Heart right ventricle (tissue), 16 donors: ENCODE measurements at regions not wholly inside any gene's neighbourhood (a gene's known extent, or its start where the extent isn't known, plus 50 kb on each side); places are given as distances from the start of the nearest gene placed in this dataset.

Experiments
- ATAC-seq, 8 donors: fragments of 200-7000 bp; cut with Tn5 transposase; one replicate each; pipeline ENCODE4 v1.9.1; 2020; ENCODE audit warnings: mild to moderate bottlenecking in 8 of 8, moderate library complexity in 8 of 8, moderate number of reproducible peaks in 1 of 8
- DNase-seq, 2 donors: peaks; one replicate each; pipeline ENCODE4 v3.0.0-alpha.2; 2020
- H3K27ac ChIP-seq, 10 donors: fragments of 200-600 bp; sonication (generic) in 2 of 10; one replicate each; pipeline versions ENCODE4 v1.5.0 to v1.8.0; 2020 to 2022; ENCODE audit warnings: mild to moderate bottlenecking in 3 of 10
- H3K27me3 ChIP-seq, 7 donors: fragments of 200-600 bp; one replicate each; pipeline ENCODE4 v1.8.0; 2021 to 2022; ENCODE audit warnings: mild to moderate bottlenecking in 2 of 7
- H3K36me3 ChIP-seq, 9 donors: fragments of 200-600 bp; sonication (generic) in 1 of 9; one replicate each; pipeline versions ENCODE4 v1.5.0 to v1.8.0; 2020 to 2022; ENCODE audit warnings: mild to moderate bottlenecking in 2 of 9
- H3K4me1 ChIP-seq, 9 donors: fragments of 200-600 bp; sonication (generic) in 1 of 9; one replicate each; pipeline versions ENCODE4 v1.5.0 to v1.8.0; 2020 to 2022; ENCODE audit warnings: mild to moderate bottlenecking in 4 of 9
- H3K4me3 ChIP-seq, 10 donors: fragments of 200-600 bp; sonication (generic) in 2 of 10; one replicate each; pipeline versions ENCODE4 v1.5.0 to v1.8.0; 2020 to 2022; ENCODE audit warnings: mild to moderate bottlenecking in 7 of 10, moderate library complexity in 2 of 10
- H3K9me3 ChIP-seq, 11 donors: fragments of 200-600 bp in 10 of 11; sonication (generic) in 2 of 11; one replicate each; pipeline versions ENCODE4 v1.5.0 to v1.8.0; 2013 to 2022; ENCODE audit warnings: mild to moderate bottlenecking in 2 of 11, control low read depth in 1 of 11, moderate library complexity in 1 of 11
- WGBS, 2 donors: extraction: QIAGEN DNeasy Blood & Tissue Kit; methylation state at CpG; one replicate each; pipeline ENCODE4 v1.1.7; 2013; ENCODE audit warnings: inconsistent platforms in 1 of 2; 5-methylcytosine and 5-hydroxymethylcytosine counted together
- intact Hi-C, 10 donors: fragments of 100-400 bp; cut with DNase I; formaldehyde crosslinking; loops; one replicate each; pipeline versions ENCODE4 v1.11.1 to v1.14.2; 2022
- TF ChIP-seq, protein P1 (sequence below), 9 donors: fragments of 200-600 bp; sonication (generic) in 2 of 9; IDR thresholded peaks; one replicate each; pipeline versions ENCODE4 v1.5.0 to v1.8.0; 2021 to 2022; ENCODE audit warnings: antibody characterized with exemption in 9 of 9, mild to moderate bottlenecking in 5 of 9, moderate library complexity in 1 of 9
- donor health status: Arrhythmogenic right ventricular cardiomyopathy.
- donor health status: ischemic (EF 13 %, LVEDD 7.1; RV severe dilation, severe dysfunction).
- donor health status: healthy with polysubstance abuse.
- donor health status: DM: no; HTN: yes; CAD: no.
- donor health status: DM: no; HTN: no; CAD: no.
- donor health status: ischemic (EF 25% LVEDD 6.9; RV normal size, moderate dysfunction).
- donor health status: ischemic (EF 25% LVEDD 5.7; RV mildly dilated, moderate dysfunction).
- donor health status: healthy.
- donor health status: DM: yes; HTN: yes; CAD: no.
- donor health status: Ischemic cardiomyopathy.
- donor health status: ischemic (EF 35%, LVEDD 5.7; RV mildly dilated, moderate dysfunction).
- donor health status: nonischemic (EF 11% LVEDD 7.7; RV severe dilation, severe dysfunction).
- donor health status: DM: yes; HTN: yes; CAD: no.
- donor health status: PGD.
- donor health status: ischemic (EF 29% LVEDD 5.4; RV normal size, mild dysfunction).
- donor health status: nonischemic (EF 23%, LVEDD 6.1; RV moderate dilation, normal function).

DNA sequence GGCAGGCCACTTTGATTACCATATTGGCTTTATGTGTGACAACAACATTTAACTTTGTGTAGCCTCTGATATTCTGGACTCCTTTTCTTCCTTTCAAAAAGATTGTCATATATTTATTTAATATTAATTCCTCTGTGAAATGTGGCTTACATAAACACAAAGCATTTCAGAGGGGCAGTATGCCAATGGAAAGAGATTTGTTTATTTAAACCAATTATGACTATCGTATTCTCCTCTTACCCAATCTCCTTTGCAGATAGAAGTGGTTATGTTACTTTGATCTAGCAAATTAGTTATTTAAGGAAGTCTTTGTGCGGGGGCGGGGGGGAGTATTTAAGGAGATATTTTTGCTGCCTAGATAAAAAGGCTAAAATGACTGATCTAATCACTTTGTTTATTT lies 573.7 kb upstream of the KIF2B start:
- TF ChIP-seq, protein P1, sequence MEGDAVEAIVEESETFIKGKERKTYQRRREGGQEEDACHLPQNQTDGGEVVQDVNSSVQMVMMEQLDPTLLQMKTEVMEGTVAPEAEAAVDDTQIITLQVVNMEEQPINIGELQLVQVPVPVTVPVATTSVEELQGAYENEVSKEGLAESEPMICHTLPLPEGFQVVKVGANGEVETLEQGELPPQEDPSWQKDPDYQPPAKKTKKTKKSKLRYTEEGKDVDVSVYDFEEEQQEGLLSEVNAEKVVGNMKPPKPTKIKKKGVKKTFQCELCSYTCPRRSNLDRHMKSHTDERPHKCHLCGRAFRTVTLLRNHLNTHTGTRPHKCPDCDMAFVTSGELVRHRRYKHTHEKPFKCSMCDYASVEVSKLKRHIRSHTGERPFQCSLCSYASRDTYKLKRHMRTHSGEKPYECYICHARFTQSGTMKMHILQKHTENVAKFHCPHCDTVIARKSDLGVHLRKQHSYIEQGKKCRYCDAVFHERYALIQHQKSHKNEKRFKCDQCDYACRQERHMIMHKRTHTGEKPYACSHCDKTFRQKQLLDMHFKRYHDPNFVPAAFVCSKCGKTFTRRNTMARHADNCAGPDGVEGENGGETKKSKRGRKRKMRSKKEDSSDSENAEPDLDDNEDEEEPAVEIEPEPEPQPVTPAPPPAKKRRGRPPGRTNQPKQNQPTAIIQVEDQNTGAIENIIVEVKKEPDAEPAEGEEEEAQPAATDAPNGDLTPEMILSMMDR (IDR thresholded peaks at IDR 0.05) = no peak
- ATAC-seq (no peak), DNase-seq (no peak)
- Histone ChIP-seq H3K9me3 (peaks cover 0 to 7% (median 0%) of the 10 kb centered on the region in 11 donors), H3K36me3 (no peaks in the 10 kb centered on the region), H3K4me1 (no peaks in the 10 kb centered on the region), H3K4me3 (no peak overlapping the region), H3K27me3 (no peaks in the 10 kb centered on the region), H3K27ac (no peak overlapping the region)
- WGBS, 2 donors = 30 to 39% methylated on average over 3 of the region's 3 CpGs
- intact Hi-C loops = no loop called here

DNA sequence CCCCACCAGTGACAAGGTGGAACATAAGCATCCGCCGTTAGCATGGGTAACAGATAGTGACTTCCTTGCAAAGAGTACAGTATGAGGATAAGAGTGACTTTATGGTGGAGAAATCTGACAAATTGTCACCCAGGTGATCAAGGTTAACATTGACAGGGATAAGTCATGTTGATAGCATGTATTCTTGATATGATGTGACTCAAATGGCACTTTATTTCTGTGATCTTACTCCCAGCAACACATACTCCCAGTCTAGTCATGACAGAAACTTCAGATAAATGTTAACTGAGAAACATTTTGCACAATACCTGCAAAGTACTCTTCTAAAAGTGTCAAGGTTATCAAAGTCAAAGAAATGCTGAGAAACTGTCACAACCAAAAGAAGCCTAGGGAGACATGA lies 588.6 kb upstream of the KIF2B start:
- peaks cover 0 to 32% (median 7%) of the 10 kb centered on the region in 11 donors for H3K9me3 ChIP-seq
- no peak overlapping the region for H3K4me3 ChIP-seq
- DNase-seq = no peak
- 95 to 97% methylated on average over 2 of the region's 2 CpGs for WGBS, 2 donors
- H3K4me1 ChIP-seq = no peaks in the 10 kb centered on the region
- no peak overlapping the region for H3K27ac ChIP-seq
- H3K36me3 ChIP-seq = no peaks in the 10 kb centered on the region
- H3K27me3 ChIP-seq = no peaks in the 10 kb centered on the region
- TF ChIP-seq, protein P1 (IDR thresholded peaks at IDR 0.05) = no peak
- intact Hi-C loops = no loop called here
- ATAC-seq = no peak

DNA sequence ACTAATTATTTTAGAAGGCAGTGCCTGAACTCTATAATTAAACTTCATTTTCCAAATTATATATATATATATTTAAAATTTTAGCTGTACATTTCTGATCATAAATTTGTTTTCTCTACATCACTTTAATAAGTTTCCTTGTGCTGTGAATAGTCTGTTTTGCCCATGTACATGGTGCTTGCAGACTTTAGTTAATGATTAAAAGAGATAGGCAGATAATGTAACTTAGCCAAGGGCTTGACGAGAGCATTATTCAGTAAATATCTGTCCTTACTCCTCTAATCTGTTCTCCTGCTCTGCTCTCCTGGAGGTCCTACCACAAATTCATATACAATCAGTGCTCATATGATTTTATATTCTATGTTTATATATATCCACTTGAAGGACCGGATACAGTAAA lies 595.2 kb upstream of the KIF2B start:
- ATAC-seq (no peak), DNase-seq (no peak)
- H3K4me3 ChIP-seq = no peak overlapping the region
- H3K27me3 ChIP-seq = no peaks in the 10 kb centered on the region
- WGBS, 2 donors = 86 to 94% methylated on average over 2 of the region's 2 CpGs
- no peaks in the 10 kb centered on the region for H3K36me3 ChIP-seq
- TF ChIP-seq, protein P1 (IDR thresholded peaks at IDR 0.05) = no peak
- intact Hi-C loops = no loop called here
- no peaks in the 10 kb centered on the region for H3K4me1 ChIP-seq
- H3K27ac ChIP-seq = no peak overlapping the region
- H3K9me3 ChIP-seq = peaks cover 0 to 12% (median 2%) of the 10 kb centered on the region in 11 donors

DNA sequence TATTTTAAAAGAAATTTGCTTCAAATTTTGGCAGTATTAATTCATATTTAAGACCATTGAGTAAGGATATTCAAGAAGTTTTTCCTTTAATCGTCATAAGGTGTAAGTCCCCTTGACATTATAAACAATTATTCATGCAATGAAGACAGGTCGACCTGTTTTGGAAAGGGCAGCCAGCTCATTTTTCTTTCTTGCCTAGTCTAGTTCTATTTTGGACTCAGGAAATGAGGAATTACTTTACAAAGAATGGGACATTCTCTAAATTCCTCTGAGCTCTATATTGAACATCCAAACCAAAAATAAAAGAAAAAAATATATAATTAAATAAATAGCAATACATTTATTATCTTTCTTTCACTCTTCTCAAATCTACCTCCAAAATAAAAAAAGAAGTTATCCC lies 595.6 kb upstream of the KIF2B start:
- 37 to 59% methylated on average over 2 of the region's 2 CpGs for WGBS, 2 donors
- H3K4me3 ChIP-seq = no peak overlapping the region
- intact Hi-C loops = no loop called here
- H3K9me3 ChIP-seq = peaks cover 0 to 8% (median 0%) of the 10 kb centered on the region in 11 donors
- no peaks in the 10 kb centered on the region for H3K36me3 ChIP-seq
- no peaks in the 10 kb centered on the region for H3K4me1 ChIP-seq
- TF ChIP-seq, protein P1 (IDR thresholded peaks at IDR 0.05) = no peak
- no peak for DNase-seq
- no peak overlapping the region for H3K27ac ChIP-seq
- ATAC-seq = no peak
- H3K27me3 ChIP-seq = no peaks in the 10 kb centered on the region

DNA sequence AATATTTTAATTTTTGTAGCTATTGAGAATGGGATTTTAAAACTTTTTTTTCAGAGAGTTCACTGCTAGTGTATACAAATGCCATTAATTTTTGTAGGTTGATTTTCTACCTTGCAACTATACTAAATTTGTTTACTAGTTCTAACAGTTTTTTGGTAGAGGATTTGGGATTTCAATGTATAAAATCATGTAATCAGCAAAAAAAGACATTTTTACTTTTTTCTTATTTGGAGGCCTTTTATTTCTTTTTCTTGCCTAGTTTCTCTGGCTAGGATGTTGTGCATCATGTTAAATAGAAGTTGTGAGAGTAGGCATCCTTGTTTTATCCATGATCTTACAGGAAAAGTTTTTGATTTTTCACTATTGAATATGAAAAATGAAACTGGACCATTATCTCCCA lies 602.9 kb upstream of the KIF2B start:
- Histone ChIP-seq H3K4me3 (no peak overlapping the region), H3K36me3 (no peaks in the 10 kb centered on the region), H3K4me1 (no peaks in the 10 kb centered on the region), H3K27ac (no peak overlapping the region), H3K9me3 (peaks cover 0 to 18% (median 0%) of the 10 kb centered on the region in 11 donors), H3K27me3 (no peaks in the 10 kb centered on the region)
- TF ChIP-seq, protein P1 (IDR thresholded peaks at IDR 0.05) = no peak
- ATAC-seq (no peak), DNase-seq (no peak)
- intact Hi-C loops = no loop called here
